ENCODE measurements at regions not wholly inside any gene's neighbourhood (a gene's known extent, or its start where the extent isn't known, plus 50 kb on each side); places are given as distances from the start of the nearest gene placed in this dataset.

DNA sequence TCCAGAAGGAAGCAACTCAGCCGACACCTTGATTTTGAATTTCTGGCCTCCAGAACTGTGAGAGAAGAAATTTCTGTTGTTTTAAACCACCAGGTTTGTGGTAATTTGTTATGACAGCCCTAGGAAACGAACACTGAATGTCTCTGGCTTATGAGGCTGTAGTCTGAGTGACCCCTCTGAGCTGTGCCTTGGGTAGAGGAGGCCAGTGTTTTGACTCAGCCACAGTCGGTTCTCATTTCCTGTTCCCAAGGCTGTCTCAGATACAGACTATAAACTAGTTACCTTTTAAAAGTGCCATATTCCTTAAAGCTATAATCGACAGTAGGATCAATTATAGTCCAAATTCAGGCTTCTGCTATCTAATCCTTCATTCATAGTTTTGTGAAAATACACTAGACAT, 391.2 kb upstream of the MAP3K7 start:
- CTCF ChIA-PET = no interaction called here
- Mint-ChIP-seq H3K4me3 (no peak overlapping the region), H3K27ac (no peak overlapping the region), H3K9me3 (no peaks in the 10 kb centered on the region), H3K4me1 (no peaks in the 10 kb centered on the region), H3K27me3 (peaks cover 6% of the 10 kb centered on the region), H3K36me3 (ENCODE audit: low read depth) (no peaks in the 10 kb centered on the region)
- DNase-seq = no peak
- POLR2A ChIA-PET = no interaction called here

DNA sequence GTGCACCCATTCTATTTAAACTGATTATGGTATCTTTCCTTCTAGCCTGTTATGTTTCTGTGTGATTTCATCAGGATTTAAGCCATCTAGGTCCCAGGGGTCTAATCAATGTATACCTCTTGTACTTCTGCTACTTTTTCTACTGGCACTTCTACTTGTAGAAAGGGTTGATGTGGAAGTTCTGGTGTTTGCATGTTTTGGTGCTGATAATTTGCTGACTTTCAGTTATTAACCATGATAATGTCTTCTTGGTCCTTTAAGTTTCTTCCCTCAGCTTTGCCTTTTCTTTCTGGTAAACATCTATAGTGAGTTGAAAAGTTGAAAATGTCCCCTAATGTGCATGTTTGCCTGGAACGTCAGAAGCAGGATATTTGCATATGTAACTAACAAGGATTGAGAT, 390.6 kb upstream of the MAP3K7 start:
- Mint-ChIP-seq H3K36me3 (ENCODE audit: low read depth) (no peaks in the 10 kb centered on the region), H3K4me1 (no peaks in the 10 kb centered on the region), H3K27me3 (peaks cover 6% of the 10 kb centered on the region), H3K27ac (no peak overlapping the region), H3K4me3 (no peak overlapping the region), H3K9me3 (no peaks in the 10 kb centered on the region)
- DNase-seq = no peak
- ChIA-PET POLR2A (no interaction called here), CTCF (no interaction called here)

DNA sequence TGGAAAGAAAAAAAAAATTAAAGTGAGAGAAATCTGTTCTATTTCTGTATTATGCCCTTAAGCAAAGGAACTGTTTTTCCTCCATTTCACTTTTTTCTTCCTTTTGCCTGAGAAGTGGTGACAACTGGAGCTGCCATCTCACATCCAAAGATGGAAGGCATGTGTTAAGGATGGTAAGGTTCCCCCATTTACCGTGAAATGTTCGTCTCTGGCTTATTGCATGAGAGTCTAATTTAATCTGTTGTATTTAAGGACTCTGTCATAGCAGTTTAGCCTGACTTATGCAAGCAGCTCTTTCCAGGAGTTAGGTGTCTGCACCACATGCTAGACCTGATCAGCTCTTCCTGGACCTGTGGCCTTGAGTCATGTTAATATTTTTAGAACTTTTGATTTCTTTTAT, 389.5 kb upstream of the MAP3K7 start:
- Mint-ChIP-seq H3K4me1 (no peaks in the 10 kb centered on the region), H3K4me3 (no peak overlapping the region), H3K36me3 (ENCODE audit: low read depth) (no peaks in the 10 kb centered on the region), H3K27ac (no peak overlapping the region), H3K9me3 (no peaks in the 10 kb centered on the region), H3K27me3 (peaks cover 6% of the 10 kb centered on the region)
- no peak for DNase-seq
- ChIA-PET POLR2A (no interaction called here), CTCF (no interaction called here)

DNA sequence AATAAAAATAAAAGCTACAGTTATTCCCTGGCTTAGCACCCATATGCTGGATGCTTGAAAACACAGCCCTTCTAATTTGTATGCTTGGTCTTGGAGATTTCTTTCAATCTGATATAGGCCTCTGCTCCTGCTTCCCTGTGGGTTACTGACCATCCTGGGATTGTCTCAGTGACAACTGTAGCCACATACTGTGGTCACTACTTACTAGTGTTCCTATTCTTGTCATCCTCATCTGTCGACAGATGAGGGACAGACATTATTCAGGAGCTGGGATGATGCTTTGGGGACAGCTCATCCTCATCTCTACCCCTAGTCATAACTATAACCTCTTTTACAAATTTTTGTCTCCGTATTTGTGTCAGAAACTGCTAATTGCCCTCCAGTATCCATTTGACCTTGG, 388.9 kb upstream of the MAP3K7 start:
- ChIA-PET POLR2A (no interaction called here), CTCF (no interaction called here)
- Mint-ChIP-seq H3K27ac (no peak overlapping the region), H3K27me3 (peaks cover 6% of the 10 kb centered on the region), H3K9me3 (no peaks in the 10 kb centered on the region), H3K4me3 (no peak overlapping the region), H3K4me1 (no peaks in the 10 kb centered on the region), H3K36me3 (ENCODE audit: low read depth) (no peaks in the 10 kb centered on the region)
- DNase-seq = no peak

DNA sequence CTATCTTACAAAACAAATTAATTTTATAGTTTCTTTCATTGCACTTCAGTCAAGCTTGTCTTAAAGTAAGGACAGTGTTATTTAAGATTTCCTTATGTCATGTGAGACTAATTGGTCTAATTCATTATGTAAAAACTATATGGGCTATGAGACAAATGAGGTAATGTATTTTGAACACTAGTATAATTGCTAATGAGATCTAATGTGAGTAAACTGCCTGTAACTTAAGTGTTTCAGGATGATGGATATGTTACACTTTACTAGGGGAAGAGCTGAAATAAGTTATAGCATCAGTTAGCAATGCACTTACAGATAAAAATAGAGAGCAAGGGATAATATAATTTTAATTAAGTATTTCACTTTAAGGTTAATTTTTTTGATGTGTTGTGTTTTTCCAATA, 386.3 kb upstream of the MAP3K7 start:
- peaks cover 6% of the 10 kb centered on the region for H3K27me3 Mint-ChIP-seq
- no peak for DNase-seq
- no peak overlapping the region for H3K4me3 Mint-ChIP-seq
- CTCF ChIA-PET = no interaction called here
- no peaks in the 10 kb centered on the region for H3K36me3 Mint-ChIP-seq (ENCODE audit: low read depth)
- H3K4me1 Mint-ChIP-seq = no peaks in the 10 kb centered on the region
- H3K9me3 Mint-ChIP-seq = no peaks in the 10 kb centered on the region
- H3K27ac Mint-ChIP-seq = no peak overlapping the region
- POLR2A ChIA-PET = no interaction called here

DNA sequence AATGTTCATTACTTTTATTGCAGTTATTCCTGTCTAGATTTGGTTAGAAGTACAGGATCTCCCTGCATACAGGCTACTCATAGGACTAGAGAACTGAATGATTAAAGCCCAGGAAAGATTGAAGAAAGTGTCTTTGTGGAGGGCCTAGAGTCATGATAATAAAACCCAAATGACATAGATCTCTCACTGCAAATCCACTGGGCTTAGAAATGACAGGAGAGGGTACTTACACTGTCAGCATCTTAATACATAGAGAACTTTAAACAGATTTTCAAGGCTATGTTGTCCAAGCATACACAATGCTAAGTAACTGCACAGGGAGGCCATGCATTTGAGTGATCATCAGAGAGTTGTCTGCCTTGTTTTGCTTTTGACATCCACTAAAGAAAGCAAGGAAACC, 383.8 kb upstream of the MAP3K7 start:
- no peaks in the 10 kb centered on the region for H3K4me1 Mint-ChIP-seq
- H3K27me3 Mint-ChIP-seq = peaks cover 6% of the 10 kb centered on the region
- POLR2A ChIA-PET = no interaction called here
- CTCF ChIA-PET = no interaction called here
- no peak overlapping the region for H3K4me3 Mint-ChIP-seq
- H3K36me3 Mint-ChIP-seq (ENCODE audit: low read depth) = no peaks in the 10 kb centered on the region
- no peak for DNase-seq
- H3K27ac Mint-ChIP-seq = no peak overlapping the region
- H3K9me3 Mint-ChIP-seq = no peaks in the 10 kb centered on the region

DNA sequence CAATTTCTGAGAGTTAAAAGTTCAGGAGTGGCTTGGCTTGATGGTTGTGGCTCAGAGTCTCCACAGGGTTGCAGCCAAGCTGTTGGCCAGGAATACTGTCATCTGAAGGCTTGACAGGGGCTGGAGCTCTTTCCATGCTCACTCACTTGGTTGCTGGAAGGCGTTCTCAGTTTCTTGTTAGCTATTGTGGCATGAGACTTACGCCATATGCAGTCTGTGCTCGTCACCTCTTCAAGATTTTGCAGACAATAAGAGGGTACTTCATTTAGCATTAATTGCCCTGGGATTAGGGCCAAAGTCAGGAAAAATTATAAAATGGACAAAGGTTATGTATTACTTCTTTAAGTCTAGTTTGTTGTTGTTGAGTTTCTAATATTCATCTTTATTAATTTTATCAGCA, 380.6 kb upstream of the MAP3K7 start:
- no peak overlapping the region for H3K27ac Mint-ChIP-seq
- no peaks in the 10 kb centered on the region for H3K9me3 Mint-ChIP-seq
- H3K4me3 Mint-ChIP-seq = no peak overlapping the region
- no peaks in the 10 kb centered on the region for H3K27me3 Mint-ChIP-seq
- ChIA-PET CTCF (no interaction called here), POLR2A (no interaction called here)
- no peak for DNase-seq
- H3K4me1 Mint-ChIP-seq = no peaks in the 10 kb centered on the region
- H3K36me3 Mint-ChIP-seq (ENCODE audit: low read depth) = no peaks in the 10 kb centered on the region

DNA sequence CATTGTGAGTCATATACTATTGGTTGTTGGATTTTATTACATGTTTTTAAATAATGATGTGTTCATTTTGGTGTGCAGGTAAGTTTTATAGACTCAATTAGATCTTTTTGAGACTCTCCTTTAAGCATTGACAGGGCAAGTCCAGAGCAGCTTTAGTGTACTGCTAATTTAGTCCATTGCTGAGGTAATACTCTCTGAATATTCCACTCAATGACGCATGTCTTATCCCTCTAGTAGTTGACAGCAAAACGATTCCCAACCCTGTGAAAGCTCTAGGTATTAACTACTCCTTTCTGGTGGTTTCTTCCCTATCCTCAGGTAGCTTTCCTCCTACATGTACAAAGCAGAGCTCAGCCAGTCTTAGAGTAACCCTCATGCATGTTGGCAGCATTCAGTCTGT, 373.5 kb upstream of the MAP3K7 start:
- no peak overlapping the region for H3K4me3 Mint-ChIP-seq
- ChIA-PET POLR2A (no interaction called here), CTCF (no interaction called here)
- H3K9me3 Mint-ChIP-seq = no peaks in the 10 kb centered on the region
- peaks cover 4% of the 10 kb centered on the region for H3K27me3 Mint-ChIP-seq
- no peak for DNase-seq
- no peak overlapping the region for H3K27ac Mint-ChIP-seq
- H3K36me3 Mint-ChIP-seq (ENCODE audit: low read depth) = no peaks in the 10 kb centered on the region
- H3K4me1 Mint-ChIP-seq = no peaks in the 10 kb centered on the region

DNA sequence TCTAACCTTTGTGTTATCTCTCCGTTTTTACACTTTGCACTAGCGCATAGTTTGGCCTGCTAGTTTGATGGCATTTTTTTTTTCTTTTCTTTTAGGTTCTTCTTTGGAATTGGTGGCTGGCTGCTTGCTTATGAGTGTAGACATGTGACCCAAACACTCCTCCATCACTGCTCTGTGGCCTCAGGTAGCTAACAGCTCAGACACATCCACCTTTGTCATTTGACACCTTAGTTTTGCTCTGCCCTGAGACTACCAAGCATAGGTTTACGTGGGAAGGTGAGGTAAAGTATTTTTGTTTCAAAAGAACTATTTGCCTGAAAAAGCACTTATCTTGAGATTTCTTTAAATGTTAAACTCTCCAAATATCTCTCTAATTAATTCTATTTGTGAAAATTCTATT, 368.4 kb upstream of the MAP3K7 start:
- Mint-ChIP-seq H3K27ac (no peak overlapping the region), H3K4me1 (no peaks in the 10 kb centered on the region), H3K9me3 (no peaks in the 10 kb centered on the region), H3K36me3 (ENCODE audit: low read depth) (no peaks in the 10 kb centered on the region), H3K27me3 (peaks cover 6% of the 10 kb centered on the region), H3K4me3 (no peak overlapping the region)
- CTCF ChIA-PET = no interaction called here
- POLR2A ChIA-PET = no interaction called here
- no peak for DNase-seq

DNA sequence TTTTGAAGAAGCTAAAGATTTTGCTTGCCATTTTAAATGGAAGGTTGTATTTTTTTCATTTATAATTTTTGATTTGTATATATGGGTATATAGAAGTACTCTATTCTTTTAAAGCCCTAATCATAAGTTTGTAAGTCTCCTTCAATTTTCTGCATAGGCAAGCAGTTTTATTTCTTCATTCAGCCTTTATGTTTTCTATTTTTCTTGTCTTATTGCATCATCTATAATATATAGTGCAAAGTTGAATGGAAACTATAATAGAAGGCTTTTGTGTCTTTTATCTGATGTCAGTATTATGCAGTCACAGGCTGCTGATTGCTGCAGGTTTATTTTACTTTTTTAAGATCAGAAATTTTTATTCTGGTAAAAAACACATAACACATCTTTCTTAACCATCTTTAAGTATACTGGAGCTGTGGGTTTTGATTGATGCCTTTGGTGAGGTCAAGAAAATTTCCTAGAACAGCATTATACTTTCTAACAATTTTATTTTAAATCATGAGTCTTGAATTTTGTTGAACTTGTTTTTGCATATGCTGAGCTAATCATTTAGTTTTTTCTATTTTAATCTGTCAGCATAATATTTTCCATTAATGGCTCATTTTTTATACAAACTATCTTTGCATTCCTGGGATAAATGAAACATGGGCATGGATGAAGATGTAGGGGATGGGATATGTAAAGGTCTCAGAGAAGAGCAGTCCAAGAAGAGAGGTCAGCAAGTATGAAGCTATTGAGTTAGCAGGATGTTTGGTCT, 366.7 kb upstream of the MAP3K7 start:
- ChIA-PET POLR2A (no interaction called here), CTCF (no interaction called here)
- H3K36me3 Mint-ChIP-seq (ENCODE audit: low read depth) = no peaks in the 10 kb centered on the region
- DNase-seq = no peak
- no peaks in the 10 kb centered on the region for H3K9me3 Mint-ChIP-seq
- H3K4me1 Mint-ChIP-seq = no peaks in the 10 kb centered on the region
- no peak overlapping the region for H3K4me3 Mint-ChIP-seq
- no peak overlapping the region for H3K27ac Mint-ChIP-seq
- peaks cover 2% of the 10 kb centered on the region for H3K27me3 Mint-ChIP-seq

DNA sequence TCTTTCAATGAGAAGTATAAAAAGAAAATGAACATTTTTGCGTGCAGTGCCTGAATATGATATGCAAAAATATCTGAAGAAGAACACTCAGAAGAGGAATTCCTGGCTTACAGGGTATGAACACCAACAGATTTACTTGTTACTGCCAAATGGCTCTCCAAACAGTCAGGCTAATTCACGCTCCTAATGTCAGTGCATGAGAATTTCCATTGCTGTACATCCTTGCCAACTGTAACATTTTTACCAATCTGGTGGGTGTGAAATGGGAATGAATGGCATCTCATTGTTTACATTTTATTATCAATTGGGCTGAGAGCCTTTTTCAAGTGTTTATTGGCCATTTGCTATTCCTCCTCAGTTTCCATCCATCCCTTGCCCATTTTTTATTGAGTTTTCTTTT, 365.3 kb upstream of the MAP3K7 start:
- Mint-ChIP-seq H3K27ac (no peak overlapping the region), H3K4me3 (no peak overlapping the region), H3K4me1 (no peaks in the 10 kb centered on the region), H3K27me3 (peaks cover 2% of the 10 kb centered on the region), H3K36me3 (ENCODE audit: low read depth) (no peaks in the 10 kb centered on the region), H3K9me3 (no peaks in the 10 kb centered on the region)
- ChIA-PET POLR2A (no interaction called here), CTCF (no interaction called here)
- DNase-seq = no peak

DNA sequence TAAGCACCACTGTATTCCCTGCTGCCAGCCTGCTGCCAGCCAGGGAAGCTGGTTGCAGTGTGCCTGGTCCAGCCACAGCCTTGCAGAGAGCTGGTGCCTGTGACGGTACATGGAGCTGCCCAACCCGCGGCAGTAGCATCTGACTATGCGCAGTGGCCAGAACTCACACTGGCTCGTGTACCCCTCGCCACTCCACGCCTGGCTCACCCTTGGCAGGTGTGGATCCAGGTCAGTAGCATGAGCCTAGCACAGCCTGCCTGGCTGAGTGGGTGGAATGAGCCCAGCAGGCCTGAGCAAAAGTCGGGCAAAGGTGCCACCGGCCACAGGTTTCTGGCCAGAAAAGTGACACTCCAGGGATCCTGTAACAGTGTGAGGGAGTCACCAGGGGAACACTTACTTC, 361.7 kb upstream of the MAP3K7 start:
- CTCF ChIA-PET = interaction anchor here (1.3 kb wide), 1 partner anchor 11 kb away, joined by 3 read pairs; no protein-coding TSS in a partner anchor
- Mint-ChIP-seq H3K27me3 (no peaks in the 10 kb centered on the region), H3K27ac (no peak overlapping the region), H3K36me3 (ENCODE audit: low read depth) (no peaks in the 10 kb centered on the region), H3K4me3 (no peak overlapping the region), H3K9me3 (no peaks in the 10 kb centered on the region), H3K4me1 (no peaks in the 10 kb centered on the region)
- DNase-seq = no peak
- POLR2A ChIA-PET = no interaction called here

DNA sequence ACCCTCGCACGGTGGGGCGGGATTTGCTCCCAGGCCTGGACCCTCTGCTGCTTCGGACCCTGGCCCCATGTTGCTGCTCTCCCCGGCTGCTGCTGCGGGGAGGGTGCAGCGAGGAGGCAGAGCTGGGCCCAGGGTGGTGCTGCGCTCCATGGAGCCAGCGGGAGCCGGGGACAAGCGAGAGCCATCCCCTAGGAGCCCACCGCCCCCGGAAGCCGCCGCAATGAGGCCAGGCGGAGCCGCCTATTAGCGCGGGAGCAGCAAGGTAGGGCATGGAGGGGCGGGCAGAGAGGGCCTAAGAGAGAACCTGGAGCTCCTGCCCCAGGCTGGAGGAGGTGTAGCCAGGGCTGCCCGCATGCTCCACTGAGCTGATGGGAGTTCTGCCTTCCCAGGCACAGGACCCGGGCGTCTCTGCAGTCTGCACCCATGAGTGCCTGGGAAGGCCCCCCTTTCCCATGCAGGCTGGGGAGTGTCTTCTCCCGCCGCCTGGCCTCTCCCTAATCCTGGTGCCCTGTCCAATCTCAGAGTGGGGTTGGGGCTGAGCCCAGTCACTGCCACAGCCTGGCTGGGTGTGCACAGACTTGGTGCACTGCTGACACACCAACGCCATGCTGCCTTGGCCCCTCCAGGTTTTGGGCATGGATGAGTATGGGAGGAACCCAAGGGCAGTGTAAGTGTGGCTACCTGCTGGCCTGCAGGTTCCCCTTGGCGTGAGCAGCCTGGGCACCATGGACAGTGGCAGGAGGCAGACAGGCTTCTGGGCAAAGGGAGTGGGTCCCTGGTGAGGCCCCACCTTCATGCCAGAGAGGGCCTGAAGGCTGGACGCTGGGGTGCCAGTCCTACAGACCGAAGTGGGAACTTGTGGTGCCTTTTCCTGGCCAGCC, 360.6 kb upstream of the MAP3K7 start:
- Mint-ChIP-seq H3K27ac (no peak overlapping the region), H3K4me3 (no peak overlapping the region), H3K27me3 (no peaks in the 10 kb centered on the region), H3K9me3 (no peaks in the 10 kb centered on the region), H3K36me3 (ENCODE audit: low read depth) (no peaks in the 10 kb centered on the region), H3K4me1 (no peaks in the 10 kb centered on the region)
- DNase-seq = no peak
- CTCF ChIA-PET = no interaction called here
- POLR2A ChIA-PET = no interaction called here

DNA sequence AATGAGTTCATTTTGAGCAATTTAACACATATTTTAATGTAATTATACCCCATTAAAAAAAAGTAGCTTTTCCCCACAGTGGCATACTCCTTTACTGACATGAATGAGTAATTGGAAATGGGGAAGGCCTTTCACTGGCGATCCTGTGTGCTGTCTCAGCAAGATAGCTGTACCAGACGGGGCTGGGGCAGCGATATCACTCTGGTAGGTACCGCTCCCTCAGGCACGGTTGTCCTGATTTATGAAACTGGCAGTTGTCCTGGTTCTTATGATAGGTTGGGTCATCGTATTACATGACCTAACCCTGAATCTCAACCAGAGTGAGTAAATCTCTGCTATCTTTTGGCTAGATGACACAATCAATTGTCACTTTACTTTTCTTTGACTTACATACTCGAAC, 355.0 kb upstream of the MAP3K7 start:
- DNase-seq = no peak

More for the DNA sequence above, 355.0 kb upstream of the MAP3K7 start:
- Mint-ChIP-seq H3K27ac (no peak overlapping the region), H3K4me1 (peaks cover 8% of the 10 kb centered on the region), H3K4me3 (no peak overlapping the region), H3K36me3 (ENCODE audit: low read depth) (no peaks in the 10 kb centered on the region), H3K27me3 (no peaks in the 10 kb centered on the region), H3K9me3 (no peaks in the 10 kb centered on the region)
- ChIA-PET POLR2A (no interaction called here), CTCF (interaction anchor here (1.8 kb wide), 1 partner anchor 14 kb away, joined by 6 read pairs; no protein-coding TSS in a partner anchor)
